ENCODE measurements at regions not wholly inside any gene's neighbourhood (a gene's known extent, or its start where the extent isn't known, plus 50 kb on each side); places are given as distances from the start of the nearest gene placed in this dataset.
A peak's percentile ranks its signal among the peaks of the same experiment; 100 is the strongest.

GRCh38 chr2:129707800-129708199 lies 271.7 kb upstream of the RAB6C start:
- FAIRE-seq (no peak), ATAC-seq (no peak), DNase-seq (ENCODE audit: extremely low read depth in 1 of 4, low spot score in 3 of 4) (no peak)
- 0% methylated on average over 4 of the region's 4 CpGs for WGBS (ENCODE audit: insufficient coverage, low coverage, missing lambda C conversion rate)
- intact Hi-C loops (cut with micrococcal nuclease) (no loop called here), in situ Hi-C loops (cut with MboI) (no loop called here)
- Histone ChIP-seq H3K9ac (ENCODE audit: insufficient read depth in 1 of 2, low read depth in 2 of 2, low read length in 2 of 2) (no peak overlapping the region), H3K4me1 (replicated peaks in 1 of 2; ENCODE audit: control insufficient read depth in 2 of 2, insufficient read depth in 2 of 2, low read length in 2 of 2) (no peaks in the 10 kb centered on the region), H3K9me3 (replicated peaks; ENCODE audit: control insufficient read depth, insufficient read depth, low read depth, low read length) (no peaks in the 10 kb centered on the region), H3K9me1 (ENCODE audit: control insufficient read depth, insufficient read depth, low read length) (no peaks in the 10 kb centered on the region), H3K27me3 (ENCODE audit: control insufficient read depth in 2 of 2, insufficient read depth in 2 of 2, low read length in 2 of 2) (peaks cover 0 to 17% of the 10 kb centered on the region in 2 experiments; a peak in 3 of 5 replicates), H4K20me1 (replicated peaks; ENCODE audit: control insufficient read depth, insufficient read depth, low read length) (no peaks in the 10 kb centered on the region), H2AFZ (ENCODE audit: low read depth, low read length) (no peak overlapping the region), H3K4me3 (no peak overlapping the region), H3K79me2 (ENCODE audit: control insufficient read depth, insufficient read depth, low read length) (no peaks in the 10 kb centered on the region), H3K4me2 (ENCODE audit: insufficient read depth, low read length) (no peak overlapping the region), H3K27ac (ENCODE audit: extremely low read depth, low read depth, low read length) (no peak overlapping the region), H3K36me3 (ENCODE audit: control insufficient read depth, insufficient read depth, low read length) (no peaks in the 10 kb centered on the region)
- TF ChIP-seq ESRRA (IDR thresholded peaks at IDR 0.05; ENCODE audit: borderline replicate concordance, low read depth): peak; percentile 82
- no peak for TF ChIP-seq ZFP36 (IDR thresholded peaks at IDR 0.05; ENCODE audit: low read depth, low read length, partially characterized antibody)
- TF ChIP-seq ZNF318 (IDR thresholded peaks at IDR 0.05; ENCODE audit: borderline replicate concordance in 1 of 2, low read depth in 1 of 2): no peak
- ChIA-PET CTCF (ENCODE audit: low intra/inter-chr PET ratio) (no interaction called here), POLR2A (no interaction called here)
- BruUV-seq (replicated peaks): no TSS peak
